ENCODE measurements at regions not wholly inside any gene's neighbourhood (a gene's known extent, or its start where the extent isn't known, plus 50 kb on each side); places are given as distances from the start of the nearest gene placed in this dataset.

GRCh38 chr19:28793391-28794168 lies 419.4 kb downstream of the UQCRFS1 start:
- peaks cover 0 to 7% of the 10 kb centered on the region in 2 experiments for H3K9me3 ChIP-seq (ENCODE audit: control insufficient read depth in 2 of 2, low read length in 2 of 2)
- no peak for ATAC-seq (ENCODE audit: low read depth in 2 of 2)
- H3K4me1 Mint-ChIP-seq = peaks cover 0 to 3% (median 0%) of the 10 kb centered on the region in 4 donors
- H3K4me3 ChIP-seq (ENCODE audit: low read depth, low read length) = no peak overlapping the region
- no peak for DNase-seq
- H3K27ac ChIP-seq (ENCODE audit: insufficient read depth, low read length, poor library complexity, severe bottlenecking) = no peak overlapping the region
- H3K4me1 ChIP-seq (ENCODE audit: control insufficient read depth, insufficient read depth, low read length, poor library complexity, severe bottlenecking) = no peaks in the 10 kb centered on the region
- no peak overlapping the region for H3K4me3 Mint-ChIP-seq
- no peaks in the 10 kb centered on the region for H3K36me3 ChIP-seq (ENCODE audit: control insufficient read depth, insufficient read depth, low read length)
- no peaks in the 10 kb centered on the region for H3K36me3 Mint-ChIP-seq
- no peak overlapping the region for H3K27ac Mint-ChIP-seq
- peaks cover 0 to 25% (median 5%) of the 10 kb centered on the region in 7 donors for H3K9me3 Mint-ChIP-seq
- H3K27me3 ChIP-seq (ENCODE audit: control insufficient read depth, insufficient read depth, low read length) = peaks cover 5% of the 10 kb centered on the region
- peaks cover 28% of the 10 kb centered on the region for H3K27me3 Mint-ChIP-seq

- no peaks in the 10 kb centered on the region for H3K27me3 Mint-ChIP-seq
- Histone ChIP-seq H3K9me3 (ENCODE audit: control insufficient read depth in 2 of 2, low read length in 2 of 2) (peaks cover 3 to 13% of the 10 kb centered on the region in 2 experiments), H3K4me3 (ENCODE audit: low read depth, low read length) (no peak overlapping the region), H3K27ac (ENCODE audit: insufficient read depth, low read length, poor library complexity, severe bottlenecking) (no peak overlapping the region), H3K27me3 (ENCODE audit: control insufficient read depth, insufficient read depth, low read length) (no peaks in the 10 kb centered on the region), H3K36me3 (ENCODE audit: control insufficient read depth, insufficient read depth, low read length) (no peaks in the 10 kb centered on the region), H3K4me1 (ENCODE audit: control insufficient read depth, insufficient read depth, low read length, poor library complexity, severe bottlenecking) (no peaks in the 10 kb centered on the region)
- H3K27ac Mint-ChIP-seq = no peak overlapping the region
- H3K4me3 Mint-ChIP-seq = no peak overlapping the region
- DNase-seq (no peak), ATAC-seq (ENCODE audit: low read depth in 2 of 2) (no peak)
- H3K36me3 Mint-ChIP-seq = no peaks in the 10 kb centered on the region
- peaks cover 3 to 25% (median 7%) of the 10 kb centered on the region in 7 donors for H3K9me3 Mint-ChIP-seq
- H3K4me1 Mint-ChIP-seq = no peaks in the 10 kb centered on the region
Observed at GRCh38 chr19:28785971-28786370, 427.0 kb downstream of the UQCRFS1 start.

GRCh38 chr19:28764066-28764465 lies 448.9 kb downstream of the UQCRFS1 start:
- Histone ChIP-seq H3K4me1 (ENCODE audit: control insufficient read depth, insufficient read depth, low read length, poor library complexity, severe bottlenecking) (no peaks in the 10 kb centered on the region), H3K27me3 (ENCODE audit: control insufficient read depth, insufficient read depth, low read length) (no peaks in the 10 kb centered on the region), H3K36me3 (ENCODE audit: control insufficient read depth, insufficient read depth, low read length) (no peaks in the 10 kb centered on the region), H3K27ac (ENCODE audit: insufficient read depth, low read length, poor library complexity, severe bottlenecking) (no peak overlapping the region), H3K9me3 (ENCODE audit: control insufficient read depth in 2 of 2, low read length in 2 of 2) (peaks cover 4 to 5% of the 10 kb centered on the region in 2 experiments), H3K4me3 (ENCODE audit: low read depth, low read length) (no peak overlapping the region)
- DNase-seq = no peak
- Mint-ChIP-seq H3K27ac (no peak overlapping the region), H3K9me3 (peaks cover 4 to 40% (median 10%) of the 10 kb centered on the region in 7 donors), H3K36me3 (no peaks in the 10 kb centered on the region), H3K4me3 (no peak overlapping the region), H3K4me1 (no peaks in the 10 kb centered on the region), H3K27me3 (no peaks in the 10 kb centered on the region)
- no peak for ATAC-seq (ENCODE audit: low read depth in 2 of 2)

GRCh38 chr19:28746478-28746877 lies 466.5 kb downstream of the UQCRFS1 start:
- peaks cover 0 to 8% (median 0%) of the 10 kb centered on the region in 7 donors for H3K9me3 Mint-ChIP-seq
- ATAC-seq (ENCODE audit: low read depth in 2 of 2) = no peak
- H3K27ac ChIP-seq (ENCODE audit: insufficient read depth, low read length, poor library complexity, severe bottlenecking) = no peak overlapping the region
- no peaks in the 10 kb centered on the region for H3K36me3 Mint-ChIP-seq
- H3K4me3 Mint-ChIP-seq = no peak overlapping the region
- H3K4me1 ChIP-seq (ENCODE audit: control insufficient read depth, insufficient read depth, low read length, poor library complexity, severe bottlenecking) = no peaks in the 10 kb centered on the region
- no peaks in the 10 kb centered on the region for H3K27me3 ChIP-seq (ENCODE audit: control insufficient read depth, insufficient read depth, low read length)
- no peak overlapping the region for H3K4me3 ChIP-seq (ENCODE audit: low read depth, low read length)
- no peak for DNase-seq
- H3K27ac Mint-ChIP-seq = no peak overlapping the region
- no peaks in the 10 kb centered on the region for H3K36me3 ChIP-seq (ENCODE audit: control insufficient read depth, insufficient read depth, low read length)
- no peaks in the 10 kb centered on the region for H3K9me3 ChIP-seq (ENCODE audit: control insufficient read depth in 2 of 2, low read length in 2 of 2)
- no peaks in the 10 kb centered on the region for H3K4me1 Mint-ChIP-seq
- no peaks in the 10 kb centered on the region for H3K27me3 Mint-ChIP-seq

- H3K27ac ChIP-seq (ENCODE audit: insufficient read depth, low read length, poor library complexity, severe bottlenecking) = no peak overlapping the region
- no peak for ATAC-seq (ENCODE audit: low read depth in 2 of 2)
- H3K27me3 ChIP-seq (ENCODE audit: control insufficient read depth, insufficient read depth, low read length) = no peaks in the 10 kb centered on the region
- H3K9me3 ChIP-seq (ENCODE audit: control insufficient read depth in 2 of 2, low read length in 2 of 2) = no peaks in the 10 kb centered on the region
- Mint-ChIP-seq H3K9me3 (peaks cover 0 to 4% (median 0%) of the 10 kb centered on the region in 7 donors), H3K27me3 (no peaks in the 10 kb centered on the region), H3K36me3 (no peaks in the 10 kb centered on the region), H3K4me3 (no peak overlapping the region), H3K4me1 (no peaks in the 10 kb centered on the region), H3K27ac (no peak overlapping the region)
- no peak for DNase-seq
- no peak overlapping the region for H3K4me3 ChIP-seq (ENCODE audit: low read depth, low read length)
- H3K36me3 ChIP-seq (ENCODE audit: control insufficient read depth, insufficient read depth, low read length) = no peaks in the 10 kb centered on the region
- no peaks in the 10 kb centered on the region for H3K4me1 ChIP-seq (ENCODE audit: control insufficient read depth, insufficient read depth, low read length, poor library complexity, severe bottlenecking)
Observed at GRCh38 chr19:28744943-28745342, 468.0 kb downstream of the UQCRFS1 start.

GRCh38 chr19:28744014-28744413 lies 468.9 kb downstream of the UQCRFS1 start:
- no peaks in the 10 kb centered on the region for H3K4me1 ChIP-seq (ENCODE audit: control insufficient read depth, insufficient read depth, low read length, poor library complexity, severe bottlenecking)
- H3K4me3 Mint-ChIP-seq = no peak overlapping the region
- H3K36me3 ChIP-seq (ENCODE audit: control insufficient read depth, insufficient read depth, low read length) = no peaks in the 10 kb centered on the region
- DNase-seq (no peak), ATAC-seq (ENCODE audit: low read depth in 2 of 2) (no peak)
- H3K36me3 Mint-ChIP-seq = no peaks in the 10 kb centered on the region
- no peak overlapping the region for H3K27ac Mint-ChIP-seq
- no peaks in the 10 kb centered on the region for H3K9me3 ChIP-seq (ENCODE audit: control insufficient read depth in 2 of 2, low read length in 2 of 2)
- no peaks in the 10 kb centered on the region for H3K4me1 Mint-ChIP-seq
- H3K27ac ChIP-seq (ENCODE audit: insufficient read depth, low read length, poor library complexity, severe bottlenecking) = no peak overlapping the region
- no peaks in the 10 kb centered on the region for H3K27me3 ChIP-seq (ENCODE audit: control insufficient read depth, insufficient read depth, low read length)
- H3K4me3 ChIP-seq (ENCODE audit: low read depth, low read length) = no peak overlapping the region
- H3K27me3 Mint-ChIP-seq = no peaks in the 10 kb centered on the region
- H3K9me3 Mint-ChIP-seq = peaks cover 0 to 4% (median 0%) of the 10 kb centered on the region in 7 donors

GRCh38 chr19:28737021-28737895 lies 475.7 kb downstream of the UQCRFS1 start:
- H3K27me3 ChIP-seq (ENCODE audit: control insufficient read depth, insufficient read depth, low read length) = no peaks in the 10 kb centered on the region
- Mint-ChIP-seq H3K27me3 (peaks cover 6% of the 10 kb centered on the region), H3K9me3 (peaks cover 0 to 3% (median 0%) of the 10 kb centered on the region in 7 donors), H3K36me3 (no peaks in the 10 kb centered on the region), H3K4me1 (peaks cover 0 to 5% (median 2%) of the 10 kb centered on the region in 4 donors), H3K27ac (peak overlapping the region in 1 of 3 donors; percentile 62), H3K4me3 (no peak overlapping the region)
- no peaks in the 10 kb centered on the region for H3K9me3 ChIP-seq (ENCODE audit: control insufficient read depth in 2 of 2, low read length in 2 of 2)
- no peaks in the 10 kb centered on the region for H3K4me1 ChIP-seq (ENCODE audit: control insufficient read depth, insufficient read depth, low read length, poor library complexity, severe bottlenecking)
- peak in 1 of 3 donors; percentile 35 for DNase-seq
- ATAC-seq (ENCODE audit: low read depth in 2 of 2) = no peak
- no peak overlapping the region for H3K27ac ChIP-seq (ENCODE audit: insufficient read depth, low read length, poor library complexity, severe bottlenecking)
- no peak overlapping the region for H3K4me3 ChIP-seq (ENCODE audit: low read depth, low read length)
- no peaks in the 10 kb centered on the region for H3K36me3 ChIP-seq (ENCODE audit: control insufficient read depth, insufficient read depth, low read length)

Data from CD4-positive, CD25-positive, alpha-beta regulatory T cell (primary cell).